CD14-positive monocyte (primary cell): ENCODE measurements at regions not wholly inside any gene's neighbourhood (a gene's known extent, or its start where the extent isn't known, plus 50 kb on each side); places are given as distances from the start of the nearest gene placed in this dataset.

Experiments
- DNase-seq, 3 donors: peaks; one replicate each; pipeline ENCODE4 v3.0.0-alpha.2; 2011 to 2022
- H2AFZ ChIP-seq: 2 replicates; pipeline ENCODE4 v1.6.0; 2012; ENCODE audit warnings: mild to moderate bottlenecking, low read depth, low read length, inconsistent platforms; ENCODE audit not compliant: insufficient read depth, poor library complexity, severe bottlenecking
- H3K27ac ChIP-seq, 2 donors: 1 replicate in 1 of 2; 2 replicates in 1 of 2; pipeline ENCODE4 v1.5.1; 2012 to 2013; ENCODE audit warnings: low read length in 2 of 2, control low read depth in 1 of 2, inconsistent platforms in 1 of 2, low read depth in 1 of 2, mild to moderate bottlenecking in 1 of 2
- H3K27me3 ChIP-seq, 2 donors: one replicate each; pipeline versions ENCODE4 v1.6.0 to v1.6.1; 2011 to 2013; ENCODE audit warnings: low read length in 2 of 2; ENCODE audit not compliant: control insufficient read depth in 2 of 2, insufficient read depth in 2 of 2
- H3K36me3 ChIP-seq, 2 donors: replicated peaks in 1 of 2; 1 replicate in 1 of 2; 2 replicates in 1 of 2; pipeline versions ENCODE4 v1.5.1 to v1.6.1; 2012 to 2013; ENCODE audit warnings: low read length in 2 of 2, control low read depth in 1 of 2, inconsistent platforms in 1 of 2, mild to moderate bottlenecking in 1 of 2; ENCODE audit not compliant: insufficient read depth in 2 of 2, control insufficient read depth in 1 of 2
- H3K4me1 ChIP-seq, 2 donors: 1 replicate in 1 of 2; 2 replicates in 1 of 2; pipeline versions ENCODE4 v1.5.1 to v1.6.1; 2012 to 2013; ENCODE audit warnings: low read length in 2 of 2, control low read depth in 1 of 2, inconsistent platforms in 1 of 2, mild to moderate bottlenecking in 1 of 2, moderate library complexity in 1 of 2; ENCODE audit not compliant: insufficient read depth in 2 of 2, control insufficient read depth in 1 of 2
- H3K4me2 ChIP-seq: replicated peaks from 2 replicates; pipeline ENCODE3; 2012; ENCODE audit warnings: low read length, moderate library complexity, mild to moderate bottlenecking; ENCODE audit not compliant: poor library complexity, severe bottlenecking; ENCODE audit errors: extremely low read depth
- H3K4me3 ChIP-seq, 3 experiments: fragments of 200-600 bp in 1 of 3; sonication (generic) in 1 of 3; replicated peaks in 1 of 3; 1 replicate in 2 of 3; 2 replicates in 1 of 3; pipeline ENCODE4 v1.5.1; 2011 to 2013; ENCODE audit warnings: low read length in 3 of 3, mild to moderate bottlenecking in 3 of 3, control low read depth in 2 of 3, low read depth in 2 of 3, inconsistent platforms in 1 of 3, moderate library complexity in 1 of 3
- H3K79me2 ChIP-seq: 2 replicates; pipeline ENCODE4 v1.6.0; 2012; ENCODE audit warnings: mild to moderate bottlenecking, control low read depth, inconsistent platforms, low read length, moderate library complexity; ENCODE audit not compliant: insufficient read depth
- H3K9ac ChIP-seq: 2 replicates; pipeline ENCODE4 v1.6.0; 2017; ENCODE audit warnings: low read length, mild to moderate bottlenecking; ENCODE audit not compliant: insufficient read depth, poor library complexity, severe bottlenecking
- H3K9me3 ChIP-seq, 2 donors: replicated peaks in 1 of 2; 1 replicate in 1 of 2; 2 replicates in 1 of 2; pipeline versions ENCODE4 v1.5.1 to v1.6.1; 2012 to 2013; ENCODE audit warnings: low read length in 2 of 2, control low read depth in 1 of 2; ENCODE audit not compliant: control insufficient read depth in 1 of 2, insufficient read depth in 1 of 2
- H4K20me1 ChIP-seq: 2 replicates; pipeline ENCODE4 v1.6.0; 2012; ENCODE audit warnings: mild to moderate bottlenecking, low read length, control low read depth, moderate library complexity; ENCODE audit not compliant: insufficient read depth
- H3K27ac Mint-ChIP-seq, 7 donors: one replicate each; pipeline ENCODE4 v1.8.0; 2020; ENCODE audit warnings: mild to moderate bottlenecking in 7 of 7, mixed read lengths in 7 of 7, moderate library complexity in 6 of 7, inconsistent platforms in 2 of 7
- H3K27me3 Mint-ChIP-seq, 3 donors: one replicate each; pipeline ENCODE4 v1.8.0; 2021 to 2022; ENCODE audit warnings: low read depth in 3 of 3, mild to moderate bottlenecking in 3 of 3, mixed read lengths in 3 of 3, moderate library complexity in 3 of 3, inconsistent platforms in 1 of 3
- H3K36me3 Mint-ChIP-seq, 2 donors: one replicate each; pipeline ENCODE4 v1.8.0; 2020; ENCODE audit warnings: mixed read lengths in 2 of 2, inconsistent platforms in 1 of 2, mild to moderate bottlenecking in 1 of 2
- H3K4me1 Mint-ChIP-seq: one replicate; pipeline ENCODE4 v1.8.0; 2020; ENCODE audit warnings: mild to moderate bottlenecking, mixed read lengths
- H3K4me3 Mint-ChIP-seq, 2 donors: one replicate each; pipeline ENCODE4 v1.8.0; 2020; ENCODE audit warnings: mild to moderate bottlenecking in 2 of 2, mixed read lengths in 2 of 2, moderate library complexity in 1 of 2
- H3K9me3 Mint-ChIP-seq, 7 donors: one replicate each; pipeline ENCODE4 v1.8.0; 2020 to 2022; ENCODE audit warnings: mixed read lengths in 7 of 7, mild to moderate bottlenecking in 6 of 7, moderate library complexity in 6 of 7, inconsistent platforms in 2 of 7
- WGBS: methylation state at CpG from one replicate; pipeline ENCODE4 v1.1.5; 2013; ENCODE audit warnings: missing lambda C conversion rate; ENCODE audit not compliant: insufficient coverage; 5-methylcytosine and 5-hydroxymethylcytosine counted together
- intact Hi-C, 2 donors: fragments of 100-400 bp; cut with micrococcal nuclease; formaldehyde crosslinking; loops; one replicate each; pipeline versions ENCODE4 v1.15.0 to v1.15.1; 2023
- TF ChIP-seq, protein P1 (sequence below): fragments of 200-600 bp; IDR thresholded peaks from one replicate; pipeline ENCODE4 v1.8.0; 2022; ENCODE audit warnings: antibody characterized with exemption, mild to moderate bottlenecking

DNA sequence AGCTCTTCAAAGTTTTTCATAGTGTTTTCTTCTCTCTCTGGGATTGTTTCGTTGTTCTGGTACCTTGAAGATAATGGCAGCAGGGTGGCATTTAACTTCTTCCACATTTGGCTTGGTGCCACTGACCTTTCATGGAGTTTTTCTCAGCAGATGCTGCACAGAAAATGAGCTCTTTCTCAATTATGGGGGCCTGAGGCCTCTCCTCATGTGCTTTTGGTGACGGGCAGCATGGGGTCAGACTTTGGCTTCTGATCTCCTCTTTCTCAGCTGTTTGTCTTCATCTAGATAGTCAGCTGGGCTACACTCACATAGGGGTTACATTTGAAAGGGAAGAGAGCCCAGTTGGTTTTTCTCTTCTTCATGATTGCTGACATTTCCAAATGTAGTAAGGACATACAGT is 76.3 kb downstream of the FAT3 start:
- no peak for DNase-seq
- Mint-ChIP-seq H3K27ac (no peak overlapping the region), H3K36me3 (no peaks in the 10 kb centered on the region)

DNA sequence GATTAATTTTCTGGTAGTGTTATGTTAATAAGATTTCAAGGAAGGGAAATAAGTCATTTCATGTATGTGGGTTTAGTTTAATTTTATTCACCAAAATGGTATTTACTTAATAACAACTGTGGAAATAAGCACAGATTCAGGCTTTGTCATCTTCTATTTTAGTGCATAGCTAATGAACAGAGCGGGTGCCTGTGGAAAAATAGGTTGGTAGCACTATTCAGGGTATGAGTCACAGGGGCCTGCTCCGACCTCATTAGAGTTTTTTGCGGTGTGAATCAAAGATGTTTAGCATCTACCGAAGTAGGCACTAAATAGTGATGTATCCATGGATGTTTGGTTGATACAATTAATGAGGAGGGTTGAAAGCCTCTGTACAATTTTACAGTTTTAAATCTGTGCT is 78.2 kb downstream of the FAT3 start:
- H3K27ac ChIP-seq, result no peak overlapping the region
- no peak for DNase-seq
- H3K36me3 ChIP-seq, result no peaks in the 10 kb centered on the region
- Mint-ChIP-seq H3K36me3 (no peaks in the 10 kb centered on the region), H3K4me1 (no peaks in the 10 kb centered on the region), H3K27me3 (peaks cover 0 to 2% (median 1%) of the 10 kb centered on the region in 3 donors), H3K27ac (no peak overlapping the region), H3K4me3 (no peak overlapping the region), H3K9me3 (peaks cover 0 to 2% (median 0%) of the 10 kb centered on the region in 7 donors)
- no peak overlapping the region for H2AFZ ChIP-seq
- no peaks in the 10 kb centered on the region for H3K27me3 ChIP-seq
- H3K9me3 ChIP-seq, result no peaks in the 10 kb centered on the region
- no peaks in the 10 kb centered on the region for H3K79me2 ChIP-seq
- no peaks in the 10 kb centered on the region for H4K20me1 ChIP-seq
- intact Hi-C loops, result no loop called here
- WGBS, result 100% methylated on average over 2 of the region's 4 CpGs
- H3K4me3 ChIP-seq, result no peak overlapping the region
- H3K4me1 ChIP-seq, result no peaks in the 10 kb centered on the region
- no peak overlapping the region for H3K9ac ChIP-seq
- no peak overlapping the region for H3K4me2 ChIP-seq
- TF ChIP-seq, protein P1, sequence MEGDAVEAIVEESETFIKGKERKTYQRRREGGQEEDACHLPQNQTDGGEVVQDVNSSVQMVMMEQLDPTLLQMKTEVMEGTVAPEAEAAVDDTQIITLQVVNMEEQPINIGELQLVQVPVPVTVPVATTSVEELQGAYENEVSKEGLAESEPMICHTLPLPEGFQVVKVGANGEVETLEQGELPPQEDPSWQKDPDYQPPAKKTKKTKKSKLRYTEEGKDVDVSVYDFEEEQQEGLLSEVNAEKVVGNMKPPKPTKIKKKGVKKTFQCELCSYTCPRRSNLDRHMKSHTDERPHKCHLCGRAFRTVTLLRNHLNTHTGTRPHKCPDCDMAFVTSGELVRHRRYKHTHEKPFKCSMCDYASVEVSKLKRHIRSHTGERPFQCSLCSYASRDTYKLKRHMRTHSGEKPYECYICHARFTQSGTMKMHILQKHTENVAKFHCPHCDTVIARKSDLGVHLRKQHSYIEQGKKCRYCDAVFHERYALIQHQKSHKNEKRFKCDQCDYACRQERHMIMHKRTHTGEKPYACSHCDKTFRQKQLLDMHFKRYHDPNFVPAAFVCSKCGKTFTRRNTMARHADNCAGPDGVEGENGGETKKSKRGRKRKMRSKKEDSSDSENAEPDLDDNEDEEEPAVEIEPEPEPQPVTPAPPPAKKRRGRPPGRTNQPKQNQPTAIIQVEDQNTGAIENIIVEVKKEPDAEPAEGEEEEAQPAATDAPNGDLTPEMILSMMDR, result no peak

More for the DNA sequence above, 76.3 kb downstream of the FAT3 start:
- Mint-ChIP-seq H3K4me1 (no peaks in the 10 kb centered on the region), H3K4me3 (no peak overlapping the region), H3K9me3 (peaks cover 0 to 2% (median 1%) of the 10 kb centered on the region in 7 donors), H3K27me3 (peaks cover 0 to 2% (median 1%) of the 10 kb centered on the region in 3 donors)
- TF ChIP-seq, protein P1, result no peak
- Histone ChIP-seq H3K27ac (no peak overlapping the region), H3K4me1 (no peaks in the 10 kb centered on the region), H3K9me3 (peaks cover 0 to 3% of the 10 kb centered on the region in 2 donors), H3K4me3 (no peak overlapping the region), H3K4me2 (no peak overlapping the region), H4K20me1 (no peaks in the 10 kb centered on the region), H3K79me2 (no peaks in the 10 kb centered on the region), H3K9ac (no peak overlapping the region), H2AFZ (no peak overlapping the region), H3K27me3 (no peaks in the 10 kb centered on the region), H3K36me3 (no peaks in the 10 kb centered on the region)
- no CpG with 5 or more reads among the region's 2 CpGs for WGBS
- intact Hi-C loops, result no loop called here
